ENCODE measurements at regions not wholly inside any gene's neighbourhood (a gene's known extent, or its start where the extent isn't known, plus 50 kb on each side); places are given as distances from the start of the nearest gene placed in this dataset.
A peak's percentile ranks its signal among the peaks of the same experiment; 100 is the strongest.
"Not testable (repeated sequence)": the region's sequence is repeated elsewhere in the genome, so short reads cannot be mapped to it uniquely, and the experiment has no call there.

GRCh38 chr6:51154925-51155324 is 336.3 kb downstream of the TFAP2B start:
- H3K27me3 ChIP-seq; H3K27ac ChIP-seq; H3K4me3 ChIP-seq; H3K36me3 ChIP-seq; H3K9me3 ChIP-seq (replicated peaks): not testable (repeated sequence)
- DNase-seq: peak in 1 of 2 experiments; percentile 20
- peaks cover 28% of the 10 kb centered on the region for H3K4me1 ChIP-seq

GRCh38 chr6:51159260-51159659 is 340.6 kb downstream of the TFAP2B start:
- H3K9me3 ChIP-seq (replicated peaks); H3K36me3 ChIP-seq; DNase-seq; H3K27ac ChIP-seq; H3K4me3 ChIP-seq; H3K27me3 ChIP-seq: not testable (repeated sequence)
- peaks cover 10% of the 10 kb centered on the region for H3K4me1 ChIP-seq

- no peak for DNase-seq
- H3K27ac ChIP-seq: no peak overlapping the region
- H3K27me3 ChIP-seq: no peaks in the 10 kb centered on the region
- no peak overlapping the region for H3K4me3 ChIP-seq
- no peaks in the 10 kb centered on the region for H3K36me3 ChIP-seq
- no peaks in the 10 kb centered on the region; the same call in 1 of the 2 replicates for H3K4me1 ChIP-seq
- 0 out of 2 replicates have a peak, but pooled peaks cover 4% of the 10 kb centered on the region for H3K9me3 ChIP-seq (replicated peaks)
Observed at GRCh38 chr6:51161752-51162151, 343.1 kb downstream of the TFAP2B start.

- Histone ChIP-seq H3K4me1 (no peaks in the 10 kb centered on the region), H3K36me3 (no peaks in the 10 kb centered on the region), H3K4me3 (no peak overlapping the region), H3K27ac (no peak overlapping the region), H3K27me3 (no peaks in the 10 kb centered on the region), H3K9me3 (replicated peaks) (0 out of 2 replicates have a peak, but pooled peaks cover 4% of the 10 kb centered on the region)
- DNase-seq: no peak
Observed at GRCh38 chr6:51163843-51164529, 345.3 kb downstream of the TFAP2B start.

- no peak overlapping the region for H3K27ac ChIP-seq
- H3K27me3 ChIP-seq: no peaks in the 10 kb centered on the region
- DNase-seq: no peak
- H3K4me3 ChIP-seq: no peak overlapping the region
- H3K9me3 ChIP-seq (replicated peaks): 0 out of 2 replicates have a peak, but pooled peaks cover 4% of the 10 kb centered on the region
- H3K36me3 ChIP-seq: no peaks in the 10 kb centered on the region
- no peaks in the 10 kb centered on the region for H3K4me1 ChIP-seq
Observed at GRCh38 chr6:51166914-51167313, 348.2 kb downstream of the TFAP2B start.

GRCh38 chr6:51167468-51167867 is 348.8 kb downstream of the TFAP2B start:
- Histone ChIP-seq H3K4me1 (no peaks in the 10 kb centered on the region), H3K4me3 (no peak overlapping the region), H3K9me3 (replicated peaks) (0 out of 2 replicates have a peak, but pooled peaks cover 4% of the 10 kb centered on the region), H3K36me3 (no peaks in the 10 kb centered on the region), H3K27me3 (no peaks in the 10 kb centered on the region), H3K27ac (no peak overlapping the region)
- DNase-seq: no peak

- Histone ChIP-seq H3K36me3 (no peaks in the 10 kb centered on the region), H3K27me3 (no peaks in the 10 kb centered on the region), H3K4me1 (no peaks in the 10 kb centered on the region), H3K27ac (no peak overlapping the region), H3K9me3 (replicated peaks) (no peaks in the 10 kb centered on the region), H3K4me3 (no peak overlapping the region)
- DNase-seq: no peak
Observed at GRCh38 chr6:51182827-51183226, 364.2 kb downstream of the TFAP2B start.

- Histone ChIP-seq H3K27ac (no peak overlapping the region), H3K4me3 (no peak overlapping the region), H3K9me3 (replicated peaks) (no peaks in the 10 kb centered on the region), H3K4me1 (no peaks in the 10 kb centered on the region), H3K27me3 (no peaks in the 10 kb centered on the region), H3K36me3 (no peaks in the 10 kb centered on the region)
- DNase-seq: no peak
Observed at GRCh38 chr6:51184046-51184445, 365.4 kb downstream of the TFAP2B start.

GRCh38 chr6:51193163-51193562 is 374.5 kb downstream of the TFAP2B start:
- not testable (repeated sequence) for H3K27me3 ChIP-seq; H3K36me3 ChIP-seq; H3K9me3 ChIP-seq (replicated peaks); H3K4me3 ChIP-seq; DNase-seq; H3K27ac ChIP-seq
- H3K4me1 ChIP-seq: peaks cover 14% of the 10 kb centered on the region

- H3K4me1 ChIP-seq: peaks cover 42% of the 10 kb centered on the region
- H3K27ac ChIP-seq: peak overlapping the region; percentile 95
- H3K9me3 ChIP-seq (replicated peaks): no peaks in the 10 kb centered on the region
- DNase-seq: peak; percentile 47 to 75
- H3K36me3 ChIP-seq: no peaks in the 10 kb centered on the region
- H3K27me3 ChIP-seq: no peaks in the 10 kb centered on the region
- H3K4me3 ChIP-seq: peak overlapping the region; percentile 21; the same call in 1 of the 2 replicates
Observed at GRCh38 chr6:51199105-51199552, 380.5 kb downstream of the TFAP2B start.

GRCh38 chr6:51199733-51200260 is 381.1 kb downstream of the TFAP2B start:
- Histone ChIP-seq H3K4me1 (peaks cover 39% of the 10 kb centered on the region), H3K4me3 (peak overlapping the region; percentile 21), H3K27ac (peak overlapping the region; percentile 95), H3K27me3 (no peaks in the 10 kb centered on the region), H3K36me3 (no peaks in the 10 kb centered on the region), H3K9me3 (replicated peaks) (no peaks in the 10 kb centered on the region)
- peak; percentile 37 to 79 for DNase-seq

- Histone ChIP-seq H3K27ac (peak overlapping the region; percentile 95), H3K4me1 (peaks cover 39% of the 10 kb centered on the region), H3K4me3 (no peak overlapping the region), H3K27me3 (no peaks in the 10 kb centered on the region), H3K36me3 (no peaks in the 10 kb centered on the region), H3K9me3 (replicated peaks) (no peaks in the 10 kb centered on the region)
- DNase-seq: peak; percentile 52 to 71
Observed at GRCh38 chr6:51200676-51201075, 382.0 kb downstream of the TFAP2B start.

- H3K4me1 ChIP-seq: peaks cover 39% of the 10 kb centered on the region
- H3K4me3 ChIP-seq; H3K9me3 ChIP-seq (replicated peaks); DNase-seq; H3K36me3 ChIP-seq; H3K27me3 ChIP-seq; H3K27ac ChIP-seq: not testable (repeated sequence)
Observed at GRCh38 chr6:51202653-51203052, 384.0 kb downstream of the TFAP2B start.

- peaks cover 32% of the 10 kb centered on the region for H3K4me1 ChIP-seq
- DNase-seq: no peak
- no peaks in the 10 kb centered on the region for H3K36me3 ChIP-seq
- no peaks in the 10 kb centered on the region for H3K27me3 ChIP-seq
- H3K9me3 ChIP-seq (replicated peaks): no peaks in the 10 kb centered on the region
- H3K27ac ChIP-seq: no peak overlapping the region
- H3K4me3 ChIP-seq: no peak overlapping the region
Observed at GRCh38 chr6:51203504-51203903, 384.8 kb downstream of the TFAP2B start.

GRCh38 chr6:51206686-51207085 is 388.0 kb downstream of the TFAP2B start:
- not testable (repeated sequence) for H3K36me3 ChIP-seq; DNase-seq; H3K9me3 ChIP-seq (replicated peaks); H3K4me1 ChIP-seq; H3K27ac ChIP-seq; H3K27me3 ChIP-seq; H3K4me3 ChIP-seq

- DNase-seq: no peak
Observed at GRCh38 chr6:51209651-51210050, 391.0 kb downstream of the TFAP2B start.

More at GRCh38 chr6:51209651-51210050, 391.0 kb downstream of the TFAP2B start:
- no peaks in the 10 kb centered on the region for H3K36me3 ChIP-seq
- H3K27ac ChIP-seq: no peak overlapping the region
- H3K27me3 ChIP-seq: no peaks in the 10 kb centered on the region
- no peak overlapping the region for H3K4me3 ChIP-seq
- H3K9me3 ChIP-seq (replicated peaks): no peaks in the 10 kb centered on the region
- H3K4me1 ChIP-seq: peaks cover 7% of the 10 kb centered on the region; the same call in 1 of the 2 replicates
